ENCODE measurements at regions not wholly inside any gene's neighbourhood (a gene's known extent, or its start where the extent isn't known, plus 50 kb on each side); places are given as distances from the start of the nearest gene placed in this dataset.

DNA sequence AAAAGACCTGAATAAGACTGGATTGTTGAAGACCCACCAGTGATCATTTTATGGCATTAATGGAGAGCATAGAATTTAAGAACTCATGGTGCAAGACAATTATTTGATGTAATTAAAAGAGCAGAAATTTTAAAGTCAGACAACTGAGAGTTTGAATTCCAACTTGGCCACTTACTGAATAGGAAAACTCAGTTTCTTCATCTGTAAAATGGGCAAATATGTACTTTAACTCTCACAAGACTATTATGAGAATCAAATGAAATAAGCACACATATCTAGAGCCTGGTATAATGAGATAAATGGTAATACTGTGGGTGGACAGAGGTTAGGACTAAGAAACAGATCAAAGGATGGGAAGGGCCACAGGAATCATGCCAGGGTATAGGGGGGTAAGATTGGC is 88.0 kb downstream of the SOX9 start:
- DNase-seq (ENCODE audit: low spot score) = no peak

DNA sequence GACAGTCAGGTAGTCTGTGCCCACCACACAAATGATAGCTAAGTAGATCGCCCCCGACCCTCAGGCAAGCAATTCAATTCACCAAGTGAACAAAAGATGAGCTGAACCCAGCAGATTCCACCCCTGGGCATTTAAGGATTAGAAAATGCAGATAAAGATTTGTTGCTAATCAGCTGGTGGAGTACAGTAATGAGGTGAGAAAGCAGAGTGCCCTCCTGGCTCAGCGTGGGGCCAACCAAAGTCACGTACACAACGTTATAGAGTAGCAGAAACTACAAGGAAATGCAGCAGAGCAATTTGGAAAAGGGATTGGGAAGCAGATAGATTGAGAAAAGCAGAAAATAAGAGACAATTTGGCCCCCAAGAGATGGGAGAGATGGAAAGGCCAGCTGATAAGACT is 91.2 kb downstream of the SOX9 start:
- no peak for DNase-seq (ENCODE audit: low spot score)

DNA sequence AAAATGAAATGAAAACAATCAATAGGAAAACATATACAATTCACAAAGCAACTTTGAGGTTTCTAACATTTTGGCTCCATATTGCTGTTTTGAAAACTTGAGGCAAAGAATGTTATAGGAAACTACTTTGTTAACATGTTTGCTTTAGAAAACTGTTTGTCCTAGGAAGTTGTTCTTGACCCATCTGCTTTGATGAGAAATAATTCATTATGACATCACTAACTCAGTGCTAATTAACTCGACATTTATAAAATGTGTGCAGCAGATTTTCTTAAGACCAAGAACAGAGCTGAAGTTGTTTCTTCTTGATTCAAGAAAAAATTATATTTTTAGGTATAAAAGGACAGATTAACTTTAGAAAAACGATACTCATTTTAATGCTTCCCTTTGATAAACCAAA is 94.7 kb downstream of the SOX9 start:
- no peak for DNase-seq (ENCODE audit: low spot score)

DNA sequence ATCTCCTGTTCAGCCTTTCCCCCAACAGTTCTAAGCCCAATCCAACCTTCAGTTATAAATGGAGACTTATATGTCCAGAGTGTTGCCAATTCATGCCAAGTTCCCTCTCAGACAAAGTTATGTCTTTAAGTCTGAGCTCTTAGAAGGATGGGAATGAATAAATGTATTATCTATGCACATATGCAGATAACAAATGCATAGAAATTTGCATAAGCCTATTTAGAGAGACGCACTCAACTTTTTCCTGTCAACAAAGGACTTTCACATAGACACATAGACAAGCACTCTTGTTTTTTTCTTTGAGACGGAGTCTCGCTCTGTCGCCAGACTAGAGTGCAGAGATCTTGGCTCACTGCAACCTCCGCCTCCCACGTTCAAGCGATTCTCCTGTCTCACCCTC is 95.1 kb downstream of the SOX9 start:
- DNase-seq (ENCODE audit: low spot score) = no peak

DNA sequence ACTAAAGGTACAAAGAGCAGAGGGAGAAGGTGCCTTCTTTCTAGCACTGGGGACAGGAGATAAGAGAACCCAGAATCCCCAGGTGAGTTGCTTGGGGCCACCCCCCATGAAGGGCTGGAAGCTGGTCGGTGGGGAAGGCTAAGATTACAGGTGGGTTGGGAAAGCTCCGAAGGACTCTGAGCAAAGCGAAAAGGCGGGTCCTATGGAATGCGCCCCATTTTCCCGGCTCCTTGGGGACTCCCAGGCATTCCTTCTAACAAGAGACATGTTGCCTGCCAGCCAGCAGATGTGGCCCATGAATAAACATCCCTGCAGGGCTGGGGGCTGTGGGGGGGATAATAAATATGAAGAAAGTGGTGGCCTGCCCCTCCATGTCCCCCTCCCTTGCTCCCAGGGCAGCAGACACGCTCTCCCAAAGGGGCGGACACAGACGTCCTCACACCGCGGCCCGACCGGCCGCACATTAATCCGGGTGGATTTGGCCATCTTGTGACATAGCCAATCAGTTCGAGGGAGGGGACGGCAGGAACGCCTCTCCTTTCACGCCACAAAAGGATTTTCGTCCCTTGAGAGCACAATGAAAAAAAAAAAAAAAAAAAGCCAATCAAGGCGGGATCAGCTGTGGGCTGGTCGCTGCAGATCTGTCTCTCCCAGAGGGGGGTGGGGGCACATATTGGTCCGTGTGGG is 98.5 kb downstream of the SOX9 start:
- DNase-seq (ENCODE audit: low spot score) = no peak

DNA sequence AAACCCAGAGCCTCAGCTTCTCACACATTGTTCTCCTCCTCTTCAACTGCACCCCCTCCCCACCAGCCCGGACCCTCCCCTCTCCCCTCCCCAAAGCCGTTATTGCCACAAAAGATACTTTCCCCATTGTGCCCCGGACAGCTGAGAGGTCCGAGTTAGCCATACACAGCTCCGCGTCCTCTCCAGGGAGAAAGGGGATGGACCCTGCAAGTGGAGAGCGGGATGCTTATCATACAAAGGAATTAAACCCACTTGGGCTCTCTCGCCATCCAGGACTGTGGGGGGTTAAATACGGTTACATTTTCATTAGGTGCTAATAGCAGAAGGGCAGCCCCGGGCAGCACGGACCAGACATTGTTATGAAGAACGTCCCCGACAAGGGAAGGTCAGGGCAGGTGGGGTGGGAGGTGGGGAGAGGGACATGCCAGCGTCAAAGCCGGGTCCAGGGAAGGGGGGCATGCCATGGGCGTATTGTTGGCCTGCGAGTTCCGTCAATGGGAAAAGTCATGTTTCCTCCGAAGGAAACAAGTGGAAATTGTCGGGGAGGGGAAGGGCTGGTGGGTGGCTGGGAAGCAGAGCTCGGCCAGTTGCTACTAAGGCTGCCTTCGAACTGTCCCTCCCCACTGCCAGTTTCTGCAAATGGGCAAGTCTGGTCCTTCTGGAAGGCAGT is 99.1 kb downstream of the SOX9 start:
- no peak for DNase-seq (ENCODE audit: low spot score)

DNA sequence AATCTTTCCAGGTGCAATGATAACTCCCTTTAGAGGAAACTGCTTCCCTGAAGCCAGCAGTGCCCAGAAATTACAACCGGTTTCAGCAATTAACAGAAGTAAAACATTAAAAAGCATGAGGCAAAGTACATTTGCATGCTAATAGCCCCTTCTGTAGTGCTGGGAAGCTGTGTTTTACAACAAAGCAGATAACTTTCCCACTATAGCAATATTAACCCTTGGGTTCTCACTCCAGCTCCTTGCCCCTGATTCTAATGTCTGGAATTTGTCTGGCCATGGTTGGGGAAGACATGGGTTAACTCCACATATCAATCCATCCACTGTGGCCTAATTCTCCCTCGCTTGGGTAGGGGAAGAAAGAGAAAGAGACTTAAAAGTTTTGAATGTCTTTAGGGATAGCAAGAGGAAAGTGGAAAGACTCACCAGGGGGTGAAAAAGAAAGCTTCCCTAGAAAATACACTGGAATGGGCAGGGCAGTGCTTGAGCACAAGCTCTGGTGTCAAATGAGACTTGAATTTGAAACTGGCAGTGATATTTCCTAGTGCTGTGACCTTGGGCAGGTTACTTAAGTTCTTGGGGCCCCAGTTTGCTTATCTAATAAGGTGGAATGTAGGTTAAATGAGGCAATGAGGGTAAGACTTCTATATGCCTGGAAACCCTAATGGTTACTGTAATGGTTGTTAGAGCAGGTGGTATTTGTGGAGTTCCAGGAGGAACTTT is 102.0 kb downstream of the SOX9 start:
- no peak for DNase-seq (ENCODE audit: low spot score)

DNA sequence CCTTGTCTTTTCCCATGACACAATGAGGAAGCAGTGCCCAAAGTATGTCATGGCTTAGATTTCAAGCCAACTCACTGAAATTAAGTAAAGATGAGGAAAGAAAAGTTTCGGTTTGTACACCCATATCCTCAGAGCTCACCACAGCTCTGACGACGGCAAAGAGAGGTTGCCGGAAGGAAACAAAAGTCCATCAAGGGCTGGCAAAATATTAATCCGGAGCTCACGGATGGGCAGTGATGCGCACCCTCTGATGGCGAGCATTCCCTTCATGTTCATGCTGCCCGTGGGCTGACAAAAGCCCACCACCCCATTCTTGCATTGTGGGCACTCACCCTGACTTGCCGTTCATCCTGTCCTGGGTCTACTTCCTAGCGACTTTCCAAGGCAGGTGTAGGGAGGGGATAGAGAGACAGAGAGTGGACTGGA is 103.1 kb downstream of the SOX9 start:
- DNase-seq (ENCODE audit: low spot score) = no peak

DNA sequence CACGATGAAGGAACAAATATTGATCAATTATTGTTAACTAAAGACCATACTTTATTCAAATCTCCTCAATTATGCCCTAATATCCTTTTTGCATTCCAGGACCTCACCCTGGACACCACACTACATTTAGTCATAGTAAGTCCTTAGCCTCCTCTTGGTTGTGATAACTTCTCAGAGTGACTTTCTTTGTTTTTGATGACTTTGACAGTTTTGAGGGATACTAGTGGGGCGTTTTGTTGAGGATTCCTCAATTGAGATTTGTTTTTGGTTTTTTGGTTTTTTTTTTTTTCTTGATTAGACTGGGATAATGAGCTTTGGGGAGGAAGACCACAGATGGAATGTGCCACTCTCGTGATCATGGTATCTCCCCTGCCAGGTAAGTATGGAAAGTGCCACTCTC is 105.5 kb downstream of the SOX9 start:
- DNase-seq (ENCODE audit: low spot score) = no peak

DNA sequence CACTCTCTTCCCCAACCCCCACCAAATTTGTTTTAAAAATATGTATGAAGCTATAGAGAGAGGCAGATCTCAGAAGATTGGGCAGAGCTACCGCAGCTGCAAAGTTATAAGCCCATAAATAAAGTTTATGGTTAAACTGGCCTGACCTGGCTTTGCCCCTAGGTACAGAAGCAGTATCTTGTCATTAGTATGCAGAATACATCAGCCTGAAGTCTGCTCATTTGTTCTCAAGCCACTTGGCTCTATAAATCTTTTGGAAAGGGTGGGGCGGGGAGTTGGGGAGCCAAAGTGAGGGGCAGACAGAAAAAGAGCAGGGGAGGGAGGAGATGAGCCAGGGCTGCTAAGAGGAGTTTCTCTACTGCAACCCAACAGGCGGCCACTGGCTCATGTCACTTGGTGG is 113.2 kb downstream of the SOX9 start:
- DNase-seq (ENCODE audit: low spot score) = no peak

DNA sequence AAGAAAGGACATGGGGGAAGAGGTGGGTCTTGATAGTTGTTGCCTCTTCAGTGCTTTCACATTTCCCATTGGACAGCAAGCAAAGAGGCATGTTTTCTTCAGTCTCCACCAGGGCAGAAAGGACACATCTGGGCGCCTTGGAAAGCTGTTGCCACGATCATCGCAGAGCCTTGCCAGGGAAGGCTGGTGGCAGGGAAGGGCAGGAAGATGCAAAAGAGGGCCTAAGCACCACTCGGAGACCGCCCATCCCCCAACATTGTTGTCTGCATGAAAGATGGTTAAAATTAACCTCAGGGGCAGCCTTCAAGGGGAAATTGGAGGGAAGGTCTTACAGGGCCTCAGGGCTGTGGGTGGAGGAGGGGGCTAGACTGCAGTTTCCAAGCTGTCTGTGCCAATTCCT is 114.2 kb downstream of the SOX9 start:
- no peak for DNase-seq (ENCODE audit: low spot score)

DNA sequence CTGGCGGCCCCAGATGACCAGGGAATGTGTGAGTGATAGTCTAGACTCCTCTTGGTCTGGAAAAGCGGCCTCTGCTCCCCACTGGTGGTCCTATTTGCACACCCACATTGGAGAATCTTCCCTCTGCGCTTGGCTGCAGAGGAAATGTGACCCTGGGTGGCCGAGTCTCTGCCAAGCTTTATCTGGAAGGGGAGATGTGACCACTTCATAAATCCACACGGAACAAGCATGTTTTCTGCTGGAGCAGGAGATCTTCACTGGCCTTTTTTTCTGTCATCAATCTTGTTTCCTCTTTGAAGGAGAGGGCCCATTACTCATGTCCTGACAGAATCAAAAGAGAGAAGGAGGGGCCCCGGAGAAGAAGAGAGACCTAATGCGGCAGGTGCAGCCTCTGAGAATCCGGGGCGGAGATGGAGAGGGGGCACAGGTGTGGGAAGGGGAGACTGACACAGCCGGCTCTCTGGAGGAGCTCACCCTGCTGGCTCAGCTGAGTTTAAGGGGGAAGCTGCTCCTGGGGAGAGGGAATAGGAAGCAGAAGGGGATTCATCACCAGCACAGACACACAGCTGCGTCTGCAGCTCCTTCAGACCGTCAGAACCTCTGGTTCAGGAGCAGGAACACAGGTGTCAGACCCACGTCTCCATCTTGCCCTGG is 116.3 kb downstream of the SOX9 start:
- DNase-seq (ENCODE audit: low spot score) = no peak

DNA sequence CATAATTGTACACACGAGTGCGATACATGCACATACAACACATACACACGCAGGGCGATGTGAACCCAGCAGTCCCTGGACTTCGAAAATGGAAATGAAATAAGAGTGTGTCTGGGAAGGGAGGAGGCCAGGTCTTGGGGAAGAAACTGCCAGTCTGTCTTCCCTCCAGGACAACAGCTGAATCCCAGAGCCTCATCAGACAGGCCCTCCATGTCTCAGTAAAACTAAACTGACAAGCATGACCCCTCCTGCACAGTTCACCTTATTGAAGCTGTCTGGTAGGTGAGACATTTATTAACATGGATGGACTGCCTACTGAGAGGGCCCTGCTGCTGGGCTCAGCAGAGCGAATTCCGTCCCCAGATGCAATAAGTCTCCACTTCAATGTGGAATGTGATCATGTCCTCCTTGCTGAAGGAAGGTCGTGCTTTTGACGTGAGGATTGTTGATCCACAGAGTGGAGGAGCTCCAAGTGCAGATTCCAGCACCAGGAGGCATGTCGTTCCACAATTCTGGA is 117.4 kb downstream of the SOX9 start:
- DNase-seq (ENCODE audit: low spot score) = no peak

DNA sequence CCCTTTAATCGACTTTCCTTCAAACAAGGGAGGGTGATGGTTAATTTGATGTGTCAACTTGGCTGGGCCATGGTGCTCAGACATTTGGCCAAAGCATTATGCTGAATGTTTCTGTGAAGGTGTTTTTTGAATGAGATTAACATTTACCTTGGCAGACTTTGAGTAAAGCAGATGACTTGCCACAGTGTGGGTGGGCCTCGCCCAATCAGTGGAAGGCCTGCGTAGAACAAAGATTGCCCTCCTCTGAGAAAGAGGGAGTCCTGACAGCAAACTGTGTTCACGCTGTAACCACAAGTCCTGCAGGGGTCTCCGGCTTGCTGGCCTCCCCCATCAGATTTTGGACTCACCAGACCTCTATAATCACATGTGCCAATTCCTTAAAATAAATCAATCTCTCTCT is 118.7 kb downstream of the SOX9 start:
- DNase-seq (ENCODE audit: low spot score) = no peak

DNA sequence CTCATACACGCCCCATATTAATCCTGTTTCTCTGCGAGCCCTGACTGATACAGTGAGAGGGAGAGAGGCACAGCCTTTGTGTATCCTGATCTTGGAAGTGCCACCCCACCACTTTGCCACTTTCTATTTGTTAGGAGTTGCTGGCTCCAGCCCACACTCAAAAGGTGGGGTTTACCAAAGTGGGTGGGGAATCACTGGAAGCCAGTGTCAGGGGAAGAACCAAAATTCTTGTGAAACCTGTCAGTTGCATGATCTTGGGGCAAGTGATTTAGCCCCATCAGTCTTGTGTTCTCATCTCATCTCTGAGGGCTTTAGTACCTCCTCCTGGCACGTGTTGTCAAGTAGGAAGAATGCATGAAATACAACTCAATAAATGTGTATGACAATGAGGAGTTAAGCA is 119.5 kb downstream of the SOX9 start:
- no peak for DNase-seq (ENCODE audit: low spot score)

DNA sequence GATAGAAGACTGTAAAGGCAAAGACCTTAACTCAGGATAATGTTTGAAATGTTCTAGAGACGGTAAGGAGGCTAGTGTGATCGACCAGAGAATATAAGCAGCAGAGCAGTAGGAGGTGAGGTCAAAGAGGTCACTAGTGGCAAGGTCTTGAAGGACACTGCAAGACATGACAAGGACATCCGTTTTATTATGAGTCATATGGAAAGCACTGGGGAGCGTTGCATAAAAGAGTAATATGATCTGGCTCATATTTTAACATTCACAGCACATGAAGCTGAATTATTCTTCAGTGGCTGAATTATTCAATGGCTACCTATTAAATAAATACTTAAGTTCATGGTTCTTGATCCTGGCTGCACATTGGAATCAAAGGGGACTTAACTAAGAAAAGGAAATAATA is 123.7 kb downstream of the SOX9 start:
- no peak for DNase-seq (ENCODE audit: low spot score)

DNA sequence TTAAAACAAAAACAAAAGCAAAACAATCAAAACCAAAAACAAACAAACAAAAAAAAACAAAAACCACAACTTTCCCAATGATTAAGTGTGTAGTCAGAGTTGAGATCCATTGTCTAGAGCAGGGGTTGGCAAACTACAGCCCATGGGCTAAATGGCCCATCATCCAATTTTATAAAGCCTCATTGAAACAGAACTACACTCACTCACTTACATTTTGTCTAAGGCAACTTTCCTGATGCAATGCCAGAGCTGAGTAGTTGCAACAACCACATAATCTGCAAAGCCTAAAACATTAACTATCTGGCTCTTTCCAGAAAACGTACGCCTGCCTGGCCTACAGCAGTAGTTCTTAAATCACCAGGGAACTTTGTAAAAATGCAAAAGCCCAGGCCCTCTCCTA is 124.1 kb downstream of the SOX9 start:
- DNase-seq (ENCODE audit: low spot score) = no peak

DNA sequence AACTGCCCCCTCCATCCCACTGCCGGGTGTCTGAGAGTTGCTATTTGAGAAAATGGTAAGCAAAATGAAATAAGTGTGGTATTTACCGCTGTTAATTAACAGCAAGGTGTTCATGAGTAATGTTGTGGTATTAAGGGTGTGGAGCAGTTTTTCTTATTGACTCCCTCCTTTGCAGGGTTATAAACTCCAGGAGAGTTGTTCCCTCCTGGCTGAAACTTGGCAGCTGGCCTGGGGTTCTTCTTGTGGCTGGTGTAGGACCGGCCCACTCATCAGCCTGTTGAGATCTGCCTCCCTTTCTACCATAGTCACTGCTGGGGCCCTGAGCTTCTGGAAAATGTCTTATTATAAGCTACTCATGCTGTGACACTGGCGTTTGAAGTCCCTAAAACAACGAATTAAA is 128.6 kb downstream of the SOX9 start:
- DNase-seq (ENCODE audit: low spot score) = no peak

DNA sequence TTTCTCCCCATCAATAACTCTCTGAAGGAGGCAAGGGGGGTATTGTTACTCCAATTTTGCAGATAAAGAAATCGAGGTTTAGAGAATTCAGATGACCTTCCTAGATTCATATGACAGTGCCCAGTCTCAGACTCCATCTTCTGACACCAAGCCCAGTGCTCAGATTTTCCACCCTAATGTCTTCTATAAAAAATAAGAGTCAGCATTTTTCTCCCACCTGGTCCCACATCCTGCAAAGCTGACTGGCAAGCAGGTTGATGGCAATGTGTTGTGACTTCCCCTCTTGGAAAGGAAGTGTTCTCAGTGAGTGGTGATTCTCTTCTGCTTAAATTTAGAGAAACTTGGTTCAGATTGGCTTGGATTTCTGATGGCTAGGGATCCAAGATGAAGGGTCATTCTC is 129.4 kb downstream of the SOX9 start:
- DNase-seq (ENCODE audit: low spot score) = no peak

DNA sequence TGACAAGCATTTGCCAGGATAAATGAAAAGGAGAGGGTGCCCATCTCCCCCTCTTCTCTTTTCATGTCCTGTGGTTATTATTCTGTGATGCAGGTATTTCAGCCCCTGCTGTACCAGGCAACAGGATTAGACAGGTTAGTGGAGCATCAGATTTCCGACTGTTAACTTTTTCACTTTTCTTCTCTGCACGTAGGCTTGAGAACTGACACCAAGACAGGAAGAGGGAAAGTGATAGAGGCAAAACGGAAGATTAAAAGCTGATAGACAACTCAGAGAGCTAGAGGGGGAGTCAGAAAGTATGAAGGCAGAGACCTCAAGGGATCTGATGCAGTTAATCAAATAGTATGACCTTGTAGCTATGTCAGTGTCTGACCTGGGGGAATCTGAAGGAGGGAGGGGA is 132.8 kb downstream of the SOX9 start:
- no peak for DNase-seq (ENCODE audit: low spot score)

DNA sequence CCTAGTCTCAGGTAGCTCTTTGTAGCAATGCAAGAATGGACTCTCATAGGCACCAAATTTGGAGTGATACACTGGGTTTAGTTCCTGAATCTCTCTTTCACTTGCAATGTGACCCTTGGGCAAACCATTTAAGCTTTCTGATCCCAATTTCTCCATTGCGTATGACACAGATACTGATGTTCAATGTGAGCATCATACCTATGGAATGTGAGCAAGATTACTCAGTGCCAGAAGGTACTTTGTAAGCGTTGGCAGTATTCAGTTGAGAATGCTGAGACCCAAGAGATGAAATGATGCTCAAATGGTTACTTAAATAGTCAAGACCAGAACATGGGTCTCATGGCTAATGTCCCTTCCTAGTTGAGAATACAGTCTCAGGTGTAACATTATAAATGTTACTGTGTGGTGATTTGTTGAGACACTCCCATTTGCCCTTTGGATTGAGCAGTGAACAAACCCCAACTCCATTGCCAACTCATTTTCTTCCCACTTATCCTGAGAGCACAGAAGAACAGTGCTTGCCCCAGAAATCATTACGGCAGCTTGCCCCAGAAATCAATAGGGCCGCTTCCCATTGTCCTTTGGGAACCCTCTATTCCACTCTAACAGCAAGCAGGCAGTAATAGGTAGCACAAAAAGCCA is 134.1 kb downstream of the SOX9 start:
- DNase-seq (ENCODE audit: low spot score) = no peak

DNA sequence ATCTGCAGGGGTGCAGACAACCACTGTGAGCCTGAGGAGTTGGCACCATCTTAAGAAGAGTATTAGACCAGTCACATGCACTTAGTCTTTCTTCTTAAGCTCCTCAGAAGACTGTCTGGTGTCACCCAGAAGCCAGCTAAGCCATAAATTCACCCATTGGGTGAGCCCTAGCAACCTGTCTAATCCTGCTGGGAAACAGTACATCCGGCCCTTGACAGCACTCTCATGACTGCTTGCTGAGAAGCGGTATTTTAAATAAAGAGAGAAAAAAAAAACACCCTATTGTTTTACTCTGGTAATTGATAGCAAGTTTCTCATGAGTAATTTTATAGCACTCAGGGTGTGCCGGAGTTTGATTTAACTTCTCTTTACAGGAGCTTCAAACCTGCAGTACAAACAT is 134.7 kb downstream of the SOX9 start:
- no peak for DNase-seq (ENCODE audit: low spot score)

All from CD4-positive, alpha-beta T cell treated with Interleukin-15 for 4 hours (primary cell).